DOHH2 (cell line): ENCODE measurements at regions not wholly inside any gene's neighbourhood (a gene's known extent, or its start where the extent isn't known, plus 50 kb on each side); places are given as distances from the start of the nearest gene placed in this dataset.

Source experiments
- H3F3A ChIP-seq: fragments of 200-600 bp; sonication (generic), shearing (Covaris generic); 2 replicates; pipeline ENCODE4 v1.6.0; 2016; ENCODE audit warnings: antibody characterized with exemption, mild to moderate bottlenecking; ENCODE audit not compliant: control insufficient read depth, insufficient read depth
- H3K27ac ChIP-seq: fragments of 200-600 bp; sonication (generic); 2 replicates; pipeline ENCODE4 v1.5.1; 2014; ENCODE audit warnings: low read depth, mild to moderate bottlenecking, low read length, moderate library complexity
- H3K27me3 ChIP-seq: fragments of 200-600 bp; sonication (generic); 2 replicates; pipeline ENCODE4 v1.6.1; 2014; ENCODE audit warnings: mild to moderate bottlenecking, low read length, mixed read lengths; ENCODE audit not compliant: control insufficient read depth
- H3K36me3 ChIP-seq: fragments of 200-600 bp; sonication (generic); 2 replicates; pipeline ENCODE4 v1.6.1; 2014; ENCODE audit warnings: mild to moderate bottlenecking, low read length, moderate library complexity, mixed read lengths; ENCODE audit not compliant: control insufficient read depth
- H3K4me1 ChIP-seq: fragments of 200-600 bp; sonication (generic); 2 replicates; pipeline ENCODE4 v1.6.1; 2014; ENCODE audit warnings: mild to moderate bottlenecking, low read length, mixed read lengths; ENCODE audit not compliant: control insufficient read depth
- H3K4me2 ChIP-seq: fragments of 200-600 bp; sonication (generic); 2 replicates; pipeline ENCODE4 v1.6.0; 2014; ENCODE audit warnings: mild to moderate bottlenecking, low read length, moderate library complexity
- H3K4me3 ChIP-seq: fragments of 200-600 bp; sonication (generic); 2 replicates; pipeline ENCODE4 v1.5.1; 2014; ENCODE audit warnings: mild to moderate bottlenecking, low read length, mixed read lengths
- H3K79me2 ChIP-seq: fragments of 200-600 bp; sonication (generic); 2 replicates; pipeline ENCODE4 v1.6.1; 2014; ENCODE audit warnings: mild to moderate bottlenecking, low read length, mixed read lengths; ENCODE audit not compliant: control insufficient read depth
- H3K9me2 ChIP-seq: fragments of 200-600 bp; sonication (generic); replicated peaks from 2 replicates; pipeline ENCODE4 v1.6.1; 2014; ENCODE audit warnings: mild to moderate bottlenecking, low read length, mixed read lengths; ENCODE audit not compliant: control insufficient read depth
- H3K9me3 ChIP-seq: fragments of 200-600 bp; sonication (generic); 2 replicates; pipeline ENCODE4 v1.6.1; 2014; ENCODE audit warnings: antibody characterized with exemption, low read length, mixed read lengths; ENCODE audit not compliant: control insufficient read depth, insufficient read depth
- H4K20me1 ChIP-seq: fragments of 200-600 bp; sonication (generic); 2 replicates; pipeline ENCODE4 v1.6.0; 2014; ENCODE audit warnings: low read depth, mild to moderate bottlenecking, antibody characterized with exemption, low read length, moderate library complexity; ENCODE audit not compliant: control insufficient read depth, insufficient read depth
- CTCF ChIP-seq: fragments of 200-600 bp; sonication (generic); IDR thresholded peaks from one replicate; pipeline ENCODE4 v1.5.1; 2014; ENCODE audit warnings: antibody characterized with exemption, mild to moderate bottlenecking, low read depth, low read length; ENCODE audit not compliant: poor library complexity, severe bottlenecking
- EZH2phosphoT487 ChIP-seq: fragments of 200-600 bp; sonication (generic); IDR thresholded peaks from 2 replicates; pipeline ENCODE4 v1.6.1; 2017; ENCODE audit warnings: borderline replicate concordance, mild to moderate bottlenecking, antibody characterized with exemption, low read length, moderate library complexity, mixed read lengths

GRCh38 chr1:228957535-228957934 is 222.3 kb downstream of the RHOU start:
- Histone ChIP-seq H3K27me3 (peaks cover 10% of the 10 kb centered on the region), H3K36me3 (no peaks in the 10 kb centered on the region), H4K20me1 (no peaks in the 10 kb centered on the region), H3K9me3 (no peaks in the 10 kb centered on the region), H3K4me3 (no peak overlapping the region), H3K9me2 (no peaks in the 10 kb centered on the region), H3K4me1 (no peaks in the 10 kb centered on the region), H3K4me2 (no peak overlapping the region), H3K79me2 (no peaks in the 10 kb centered on the region), H3K27ac (no peak overlapping the region), H3F3A (no peaks in the 10 kb centered on the region)
- no peak for TF ChIP-seq EZH2phosphoT487
- TF ChIP-seq CTCF: no peak

- Histone ChIP-seq H3K9me2 (no peaks in the 10 kb centered on the region), H3K9me3 (no peaks in the 10 kb centered on the region), H3K79me2 (no peaks in the 10 kb centered on the region), H3K4me1 (no peaks in the 10 kb centered on the region), H3K36me3 (no peaks in the 10 kb centered on the region), H3F3A (no peaks in the 10 kb centered on the region), H3K27ac (no peak overlapping the region), H3K4me2 (no peak overlapping the region), H3K4me3 (no peak overlapping the region), H3K27me3 (peaks cover 10% of the 10 kb centered on the region), H4K20me1 (no peaks in the 10 kb centered on the region)
- TF ChIP-seq CTCF: no peak
- no peak for TF ChIP-seq EZH2phosphoT487
These were observed 222.8 kb downstream of the RHOU start for GRCh38 chr1:228958121-228958520.

GRCh38 chr1:228958741-228959140 is 223.5 kb downstream of the RHOU start:
- Histone ChIP-seq H3K27me3 (peaks cover 10% of the 10 kb centered on the region), H3K9me2 (no peaks in the 10 kb centered on the region), H4K20me1 (no peaks in the 10 kb centered on the region), H3K36me3 (no peaks in the 10 kb centered on the region), H3K4me3 (no peak overlapping the region), H3F3A (no peaks in the 10 kb centered on the region), H3K4me2 (no peak overlapping the region), H3K4me1 (no peaks in the 10 kb centered on the region), H3K27ac (no peak overlapping the region), H3K79me2 (no peaks in the 10 kb centered on the region), H3K9me3 (no peaks in the 10 kb centered on the region)
- no peak for TF ChIP-seq EZH2phosphoT487
- TF ChIP-seq CTCF: no peak

- no peak overlapping the region for H3K27ac ChIP-seq
- H3K4me3 ChIP-seq: no peak overlapping the region
- TF ChIP-seq EZH2phosphoT487 (no peak), CTCF (no peak)
- no peaks in the 10 kb centered on the region for H4K20me1 ChIP-seq
- H3K4me1 ChIP-seq: no peaks in the 10 kb centered on the region
- H3K79me2 ChIP-seq: no peaks in the 10 kb centered on the region
- no peaks in the 10 kb centered on the region for H3K36me3 ChIP-seq
- H3K4me2 ChIP-seq: no peak overlapping the region
- no peaks in the 10 kb centered on the region for H3K9me2 ChIP-seq
- H3K27me3 ChIP-seq: peaks cover 6% of the 10 kb centered on the region
- no peaks in the 10 kb centered on the region for H3K9me3 ChIP-seq
- H3F3A ChIP-seq: no peaks in the 10 kb centered on the region
These were observed 225.4 kb downstream of the RHOU start for GRCh38 chr1:228960705-228961104.
